HG02623 (cell line): ENCODE measurements at regions not wholly inside any gene's neighbourhood (a gene's known extent, or its start where the extent isn't known, plus 50 kb on each side); places are given as distances from the start of the nearest gene placed in this dataset.
"Not testable (repeated sequence)": the region's sequence is repeated elsewhere in the genome, so short reads cannot be mapped to it uniquely, and the experiment has no call there.

ENCODE experiments used
- ATAC-seq: cut with Tn5 transposase; IDR thresholded peaks from one replicate; pipeline ENCODE4 v1.9.1; 2021; ENCODE audit warnings: moderate library complexity; ENCODE audit not compliant: unreplicated experiment

- no peak for ATAC-seq
These were observed 632.9 kb upstream of the TLE4 start for GRCh38 chr9:78938821-78939220.

- no peak for ATAC-seq
These were observed 632.3 kb upstream of the TLE4 start for GRCh38 chr9:78939311-78940065.

- ATAC-seq: no peak
These were observed 631.5 kb upstream of the TLE4 start for GRCh38 chr9:78940121-78940855.

- no peak for ATAC-seq
These were observed 617.5 kb upstream of the TLE4 start for GRCh38 chr9:78954286-78954685.

- no peak for ATAC-seq
These were observed 612.9 kb upstream of the TLE4 start for GRCh38 chr9:78958892-78959291.

GRCh38 chr9:78962156-78962555 is 609.6 kb upstream of the TLE4 start:
- ATAC-seq: no peak

- ATAC-seq: no peak
These were observed 607.9 kb upstream of the TLE4 start for GRCh38 chr9:78963911-78964310.

GRCh38 chr9:78967596-78968217 is 604.1 kb upstream of the TLE4 start:
- no peak for ATAC-seq

GRCh38 chr9:78970375-78970774 is 601.4 kb upstream of the TLE4 start:
- no peak for ATAC-seq

- ATAC-seq: no peak
These were observed 600.2 kb upstream of the TLE4 start for GRCh38 chr9:78971540-78971939.

- no peak for ATAC-seq
These were observed 599.3 kb upstream of the TLE4 start for GRCh38 chr9:78972303-78972999.

- no peak for ATAC-seq
These were observed 597.9 kb upstream of the TLE4 start for GRCh38 chr9:78973907-78974306.

GRCh38 chr9:78982849-78983248 is 588.9 kb upstream of the TLE4 start:
- ATAC-seq: no peak

GRCh38 chr9:78985084-78985738 is 586.6 kb upstream of the TLE4 start:
- no peak for ATAC-seq

GRCh38 chr9:78986446-78986845 is 585.3 kb upstream of the TLE4 start:
- ATAC-seq: no peak

GRCh38 chr9:78989031-78989658 is 582.6 kb upstream of the TLE4 start:
- ATAC-seq: no peak

- ATAC-seq: no peak
These were observed 577.3 kb upstream of the TLE4 start for GRCh38 chr9:78994471-78994870.

GRCh38 chr9:78994974-78995373 is 576.8 kb upstream of the TLE4 start:
- not testable (repeated sequence) for ATAC-seq

- ATAC-seq: no peak
These were observed 574.5 kb upstream of the TLE4 start for GRCh38 chr9:78997296-78997695.

- ATAC-seq: no peak
These were observed 571.3 kb upstream of the TLE4 start for GRCh38 chr9:79000230-79001002.
